VCaP (cell line): ENCODE measurements at regions not wholly inside any gene's neighbourhood (a gene's known extent, or its start where the extent isn't known, plus 50 kb on each side); places are given as distances from the start of the nearest gene placed in this dataset.

Experiments
- H3K27ac ChIP-seq: fragments of 450-650 bp; 2 replicates; pipeline ENCODE4 v1.5.1; 2017
- CTCF ChIP-seq: fragments of 450-650 bp; conservative IDR thresholded peaks from 2 replicates; pipeline ENCODE4 v1.5.1; 2017; ENCODE audit warnings: mild to moderate bottlenecking, moderate library complexity

GRCh38 chr9:28209130-28209529 is 635.8 kb upstream of the C9orf72 start:
- no peak for TF ChIP-seq CTCF
- no peak overlapping the region for H3K27ac ChIP-seq

- TF ChIP-seq CTCF: no peak
- no peak overlapping the region for H3K27ac ChIP-seq
These were observed 639.7 kb upstream of the C9orf72 start for GRCh38 chr9:28212979-28213378.

DNA sequence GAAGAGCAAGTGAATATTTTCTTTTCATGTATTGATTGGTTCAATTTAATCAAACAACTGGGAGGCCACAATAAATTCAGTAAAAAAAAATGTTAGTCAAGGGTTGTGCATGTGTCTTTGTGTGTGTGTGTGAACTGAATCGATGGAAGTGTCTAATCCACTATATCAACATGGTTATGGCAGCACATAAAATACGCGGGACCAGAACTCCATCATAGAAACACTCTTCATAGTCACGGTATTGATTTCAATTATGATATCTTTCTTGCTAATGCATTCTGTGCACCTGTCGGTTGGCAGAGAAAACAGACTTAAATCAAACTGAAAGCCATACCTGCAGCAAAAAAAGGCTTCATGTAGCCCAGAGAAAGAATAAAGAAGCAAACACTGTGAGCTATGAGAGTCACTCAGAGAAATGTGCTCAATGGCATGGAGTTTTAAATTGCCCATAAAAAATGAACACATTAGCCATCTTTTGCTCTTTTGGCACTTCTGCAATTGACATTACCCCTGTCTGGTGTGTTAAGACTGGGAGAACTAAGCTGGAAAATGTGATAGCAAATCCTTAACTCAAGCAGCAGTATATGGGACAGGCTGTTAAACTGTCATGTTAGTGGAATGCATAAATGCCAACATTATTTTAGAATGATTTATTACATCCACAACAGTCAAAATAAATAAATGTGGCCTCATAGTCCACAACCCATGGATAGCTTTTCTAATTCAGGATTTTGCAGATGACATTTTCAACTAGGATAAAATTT is 642.4 kb upstream of the C9orf72 start:
- TF ChIP-seq CTCF: no peak
- no peak overlapping the region for H3K27ac ChIP-seq

GRCh38 chr9:28232686-28233085 is 659.4 kb upstream of the C9orf72 start:
- TF ChIP-seq CTCF: no peak
- H3K27ac ChIP-seq: no peak overlapping the region

- TF ChIP-seq CTCF: no peak
- no peak overlapping the region for H3K27ac ChIP-seq
These were observed 661.0 kb upstream of the C9orf72 start for GRCh38 chr9:28234133-28234893.

- TF ChIP-seq CTCF: no peak
- no peak overlapping the region for H3K27ac ChIP-seq
These were observed 661.6 kb upstream of the C9orf72 start for GRCh38 chr9:28234894-28235277.

- H3K27ac ChIP-seq: no peak overlapping the region
- TF ChIP-seq CTCF: no peak
These were observed 676.1 kb upstream of the C9orf72 start for GRCh38 chr9:28249424-28249823.
